HG02642 (cell line): ENCODE measurements at regions not wholly inside any gene's neighbourhood (a gene's known extent, or its start where the extent isn't known, plus 50 kb on each side); places are given as distances from the start of the nearest gene placed in this dataset.

Experiments used
- ATAC-seq: cut with Tn5 transposase; IDR thresholded peaks from one replicate; pipeline ENCODE4 v1.9.1; 2021; ENCODE audit warnings: mild to moderate bottlenecking; ENCODE audit not compliant: unreplicated experiment, poor library complexity

GRCh38 chr11:95521133-95521542, 268.4 kb downstream of the FAM76B start:
- no peak for ATAC-seq

GRCh38 chr11:95520369-95521132, 269.0 kb downstream of the FAM76B start:
- ATAC-seq, result no peak

- ATAC-seq, result no peak
Observed at GRCh38 chr11:95519912-95520311, 269.7 kb downstream of the FAM76B start.

- ATAC-seq, result no peak
Observed at GRCh38 chr11:95517453-95517852, 272.1 kb downstream of the FAM76B start.

- no peak for ATAC-seq
Observed at GRCh38 chr11:95516786-95517185, 272.8 kb downstream of the FAM76B start.

- ATAC-seq, result no peak
Observed at GRCh38 chr11:95516175-95516574, 273.4 kb downstream of the FAM76B start.

- no peak for ATAC-seq
Observed at GRCh38 chr11:95515371-95515770, 274.2 kb downstream of the FAM76B start.

GRCh38 chr11:95514416-95515110, 275.0 kb downstream of the FAM76B start:
- ATAC-seq, result no peak

- no peak for ATAC-seq
Observed at GRCh38 chr11:95512682-95513081, 276.9 kb downstream of the FAM76B start.

GRCh38 chr11:95512177-95512576, 277.4 kb downstream of the FAM76B start:
- no peak for ATAC-seq

GRCh38 chr11:95508219-95508890, 277.4 kb upstream of the SESN3 start:
- no peak for ATAC-seq

GRCh38 chr11:95507794-95508193, 276.8 kb upstream of the SESN3 start:
- no peak for ATAC-seq

GRCh38 chr11:95506777-95507176, 275.8 kb upstream of the SESN3 start:
- no peak for ATAC-seq

GRCh38 chr11:95505927-95506426, 275.0 kb upstream of the SESN3 start:
- ATAC-seq, result no peak

- ATAC-seq, result no peak
Observed at GRCh38 chr11:95503047-95503446, 272.0 kb upstream of the SESN3 start.

GRCh38 chr11:95502522-95502921, 271.5 kb upstream of the SESN3 start:
- no peak for ATAC-seq

GRCh38 chr11:95501761-95502266, 270.8 kb upstream of the SESN3 start:
- no peak for ATAC-seq

GRCh38 chr11:95500466-95500865, 269.5 kb upstream of the SESN3 start:
- no peak for ATAC-seq

- no peak for ATAC-seq
Observed at GRCh38 chr11:95499516-95500135, 268.6 kb upstream of the SESN3 start.

- ATAC-seq, result no peak
Observed at GRCh38 chr11:95498722-95499425, 267.9 kb upstream of the SESN3 start.
